GM12878 (cell line): ENCODE measurements at regions not wholly inside any gene's neighbourhood (a gene's known extent, or its start where the extent isn't known, plus 50 kb on each side); places are given as distances from the start of the nearest gene placed in this dataset.

Experiments used
- ATAC-seq: fragments of 200-7000 bp; cut with Tn5 transposase; 3 replicates; pipeline ENCODE4 v1.9.1; 2020; ENCODE audit warnings: mild to moderate bottlenecking, moderate library complexity
- BruUV-seq: library from RNA; stranded (reverse); fragments of 400-500 nt; replicated peaks from 2 replicates; lab custom pipeline; 2021; lab: Mats Ljungman, UMichigan
- CTCF ChIA-PET: fragments of 300-600 bp; sonication (Branson Sonifier 250); formaldehyde crosslinking; extraction: SDS; loops from one replicate; lab custom pipeline; 2021; ENCODE audit warnings: inconsistent platforms; lab: Yijun Ruan, JAX
- POLR2A ChIA-PET: fragments of 350-600 bp; formaldehyde crosslinking; extraction: SDS; loops from one replicate; lab custom pipeline; 2021; ENCODE audit warnings: inconsistent platforms; lab: Charles Lee
- RAD21 ChIA-PET: fragments of 300-600 bp; sonication (Branson Sonifier 250); formaldehyde crosslinking; loops from one replicate; lab custom pipeline; 2023; ENCODE audit warnings: antibody characterized with exemption; ENCODE audit not compliant: unreplicated experiment; lab: Charles Lee
- SMC1A ChIA-PET: fragments of 300-600 bp; sonication (Branson Sonifier 250); formaldehyde crosslinking; loops from one replicate; lab custom pipeline; 2023; ENCODE audit not compliant: unreplicated experiment, uncharacterized antibody; lab: Charles Lee
- DNase-seq: peaks from one replicate; pipeline ENCODE4 v3.0.0-alpha.2; 2011; ENCODE audit warnings: low read depth, low spot score
- FAIRE-seq: peaks from 3 replicates; lab custom pipeline; 2011; peaks lifted over from hg19 to GRCh38; lab: Jason Lieb, UNC
- H2AFZ ChIP-seq: 2 replicates; pipeline ENCODE4 v1.6.0; 2011; ENCODE audit warnings: low read depth, low read length, control low read depth; ENCODE audit not compliant: control insufficient read depth
- H3K27ac ChIP-seq: 2 replicates; pipeline ENCODE4 v1.5.1; 2011; ENCODE audit warnings: control low read depth; ENCODE audit not compliant: control insufficient read depth, insufficient read depth
- H3K27me3 ChIP-seq, 2 experiments: replicated peaks in 1 of 2; 2 replicates each; pipeline versions ENCODE4 v1.6.0 to v1.6.1; 2011; ENCODE audit warnings: low read length in 1 of 2; ENCODE audit not compliant: control insufficient read depth in 2 of 2, insufficient read depth in 2 of 2
- H3K36me3 ChIP-seq, 2 experiments: 2 replicates each; pipeline ENCODE4 v1.5.1; 2011; ENCODE audit warnings: low read length in 1 of 2; ENCODE audit not compliant: control insufficient read depth in 2 of 2, insufficient read depth in 2 of 2
- H3K4me1 ChIP-seq: 2 replicates; pipeline ENCODE4 v1.6.1; 2011; ENCODE audit warnings: mild to moderate bottlenecking, low read length, moderate library complexity, mixed read lengths; ENCODE audit not compliant: control insufficient read depth, insufficient read depth
- H3K4me2 ChIP-seq: 2 replicates; pipeline ENCODE4 v1.6.0; 2011; ENCODE audit warnings: control low read depth; ENCODE audit not compliant: control insufficient read depth, insufficient read depth
- H3K4me3 ChIP-seq: fragments of 200-600 bp; sonication (generic); 2 replicates; pipeline ENCODE4 v1.5.1; 2016
- H3K79me2 ChIP-seq: 2 replicates; pipeline ENCODE4 v1.6.0; 2011; ENCODE audit warnings: low read length; ENCODE audit not compliant: control insufficient read depth, insufficient read depth
- H3K9ac ChIP-seq: 2 replicates; pipeline ENCODE4 v1.8.0; 2011; ENCODE audit warnings: low read length, control low read depth, mixed read lengths; ENCODE audit not compliant: control insufficient read depth, insufficient read depth
- H3K9me3 ChIP-seq: replicated peaks from 3 replicates; pipeline ENCODE4 v1.5.1; 2011; ENCODE audit warnings: mild to moderate bottlenecking, low read length; ENCODE audit not compliant: control insufficient read depth, insufficient read depth
- H4K20me1 ChIP-seq: 2 replicates; pipeline ENCODE4 v1.6.0; 2011; ENCODE audit not compliant: control insufficient read depth, insufficient read depth
- CUX1 ChIP-seq: IDR thresholded peaks from 2 replicates; pipeline ENCODE4 v1.6.1; 2012; ENCODE audit warnings: improper control_type of control experiment, low read depth, low read length; ENCODE audit not compliant: insufficient replicate concordance
- ETV6 ChIP-seq, 2 experiments: fragments of 450-650 bp in 1 of 2; IDR thresholded peaks in 1 of 2; conservative IDR thresholded peaks in 1 of 2; 2 replicates each; pipeline ENCODE4 v1.6.1; 2014; ENCODE audit warnings: antibody characterized with exemption in 1 of 2, borderline replicate concordance in 1 of 2, low read depth in 1 of 2, mild to moderate bottlenecking in 1 of 2, moderate library complexity in 1 of 2
- RUNX3 ChIP-seq: IDR thresholded peaks from 2 replicates; pipeline ENCODE4 v1.6.1; 2012; ENCODE audit warnings: low read length, inconsistent platforms
- SMAD5 ChIP-seq: IDR thresholded peaks from 2 replicates; pipeline ENCODE4 v1.6.1; 2016; ENCODE audit warnings: antibody characterized with exemption, low read depth
- SMARCA5 ChIP-seq: fragments of 450-650 bp; IDR thresholded peaks from 2 replicates; pipeline ENCODE4 v1.6.1; 2017; ENCODE audit warnings: mild to moderate bottlenecking
- SREBF1 ChIP-seq: IDR thresholded peaks from 2 replicates; pipeline ENCODE4 v1.6.1; 2012; ENCODE audit warnings: mild to moderate bottlenecking, low read length
- USF2 ChIP-seq: IDR thresholded peaks from 2 replicates; pipeline ENCODE4 v1.6.1; 2011; ENCODE audit warnings: low read depth, low read length, improper control_type of control experiment, borderline replicate concordance
- WGBS: methylation state at CpG from one replicate; pipeline ENCODE4 v1.1.6; 2016; ENCODE audit warnings: low lambda C conversion rate; ENCODE audit not compliant: insufficient replicate concordance, insufficient coverage; ENCODE audit errors: missing lambda C conversion rate; 5-methylcytosine and 5-hydroxymethylcytosine counted together
- in situ Hi-C: fragments of 300-500 bp; cut with MboI; formaldehyde crosslinking; loops from 9 replicates; pipeline ENCODE4 v1.14.3; 2018; ENCODE audit warnings: mixed read lengths
- intact Hi-C: fragments of 100-400 bp; cut with micrococcal nuclease; formaldehyde crosslinking; loops from one replicate; pipeline ENCODE4 v1.14.2; 2022; ENCODE audit not compliant: unreplicated experiment

GRCh38 chr10:61068471-61068870 lies 124.5 kb upstream of the RHOBTB1 start:
- DNase-seq (no peak), ATAC-seq (no peak), FAIRE-seq (no peak)
- no peaks in the 10 kb centered on the region for H3K4me1 ChIP-seq
- no peak overlapping the region for H3K27ac ChIP-seq
- BruUV-seq: no TSS peak
- ChIA-PET RAD21 (no interaction called here), SMC1A (no interaction called here), POLR2A (no interaction called here), CTCF (no interaction called here)
- no peaks in the 10 kb centered on the region for H3K36me3 ChIP-seq
- H2AFZ ChIP-seq: no peak overlapping the region
- H3K4me2 ChIP-seq: no peak overlapping the region
- intact Hi-C loops (no loop called here), in situ Hi-C loops (no loop called here)
- WGBS: 9% methylated on average over 1 of the region's 1 CpG
- no peaks in the 10 kb centered on the region for H3K27me3 ChIP-seq
- TF ChIP-seq SMAD5: no peak
- no peak for TF ChIP-seq RUNX3
- no peak for TF ChIP-seq CUX1
- TF ChIP-seq USF2: no peak
- no peak for TF ChIP-seq ETV6 (conservative IDR thresholded peaks at IDR 0.05 in 1 of 2, IDR thresholded peaks at IDR 0.05 in 1 of 2; ENCODE audit: borderline replicate concordance in 1 of 2, low read depth in 1 of 2)
- no peak for TF ChIP-seq SMARCA5
- no peak for TF ChIP-seq SREBF1
- H3K9me3 ChIP-seq: no peaks in the 10 kb centered on the region
- no peaks in the 10 kb centered on the region for H3K79me2 ChIP-seq
- no peak overlapping the region for H3K9ac ChIP-seq
- no peak overlapping the region for H3K4me3 ChIP-seq
- no peaks in the 10 kb centered on the region for H4K20me1 ChIP-seq
